GM21825 (cell line): ENCODE measurements at regions not wholly inside any gene's neighbourhood (a gene's known extent, or its start where the extent isn't known, plus 50 kb on each side); places are given as distances from the start of the nearest gene placed in this dataset.
"Not testable (repeated sequence)": the region's sequence is repeated elsewhere in the genome, so short reads cannot be mapped to it uniquely, and the experiment has no call there.

Experiments used
- ATAC-seq: cut with Tn5 transposase; IDR thresholded peaks from one replicate; pipeline ENCODE4 v1.9.1; 2021; ENCODE audit warnings: mild to moderate bottlenecking, moderate library complexity; ENCODE audit not compliant: unreplicated experiment

GRCh38 chr9:30519166-30519565, 1865.3 kb upstream of the ACO1 start:
- no peak for ATAC-seq

GRCh38 chr9:30519756-30520155, 1864.7 kb upstream of the ACO1 start:
- no peak for ATAC-seq

- ATAC-seq, result no peak
Measured at GRCh38 chr9:30522061-30522460, 1862.4 kb upstream of the ACO1 start.

- ATAC-seq, result no peak
Measured at GRCh38 chr9:30522486-30522885, 1862.0 kb upstream of the ACO1 start.

- ATAC-seq, result no peak
Measured at GRCh38 chr9:30524311-30524710, 1860.1 kb upstream of the ACO1 start.

GRCh38 chr9:30534455-30534854, 1850.0 kb upstream of the ACO1 start:
- no peak for ATAC-seq

- ATAC-seq, result no peak
Measured at GRCh38 chr9:30534896-30535295, 1849.5 kb upstream of the ACO1 start.

- no peak for ATAC-seq
Measured at GRCh38 chr9:30536494-30536893, 1847.9 kb upstream of the ACO1 start.

- ATAC-seq, result not testable (repeated sequence)
Measured at GRCh38 chr9:30539696-30540095, 1844.7 kb upstream of the ACO1 start.

GRCh38 chr9:30574355-30575151, 1809.9 kb upstream of the ACO1 start:
- ATAC-seq, result no peak

- no peak for ATAC-seq
Measured at GRCh38 chr9:30575218-30575617, 1809.2 kb upstream of the ACO1 start.

GRCh38 chr9:30575691-30576090, 1808.8 kb upstream of the ACO1 start:
- no peak for ATAC-seq

- ATAC-seq, result no peak
Measured at GRCh38 chr9:30579810-30580209, 1804.6 kb upstream of the ACO1 start.

GRCh38 chr9:30582240-30582639, 1802.2 kb upstream of the ACO1 start:
- ATAC-seq, result no peak

- ATAC-seq, result no peak
Measured at GRCh38 chr9:30584559-30584958, 1799.9 kb upstream of the ACO1 start.

GRCh38 chr9:30591461-30591860, 1793.0 kb upstream of the ACO1 start:
- ATAC-seq, result no peak

GRCh38 chr9:30597608-30598007, 1786.8 kb upstream of the ACO1 start:
- ATAC-seq, result no peak

- ATAC-seq, result no peak
Measured at GRCh38 chr9:30605936-30606335, 1778.5 kb upstream of the ACO1 start.

GRCh38 chr9:30609713-30610112, 1774.7 kb upstream of the ACO1 start:
- no peak for ATAC-seq

- ATAC-seq, result not testable (repeated sequence)
Measured at GRCh38 chr9:30616782-30617181, 1767.7 kb upstream of the ACO1 start.

GRCh38 chr9:30622561-30622960, 1761.9 kb upstream of the ACO1 start:
- no peak for ATAC-seq

GRCh38 chr9:30628915-30629567, 1755.4 kb upstream of the ACO1 start:
- ATAC-seq, result no peak
